NCI-H1417 (cell line): ENCODE measurements at regions not wholly inside any gene's neighbourhood (a gene's known extent, or its start where the extent isn't known, plus 50 kb on each side); places are given as distances from the start of the nearest gene placed in this dataset.
A peak's percentile ranks its signal among the peaks of the same experiment; 100 is the strongest.

ENCODE experiments used
- DNase-seq, 3 experiments: peaks; one replicate each; lab custom pipeline; 2025; lab: John Stamatoyannopoulos, UW

- no peak for DNase-seq
Observed at GRCh38 chr2:15808204-15808910, 132.0 kb upstream of the MYCN start.

- DNase-seq: no peak
Observed at GRCh38 chr2:15808944-15809343, 131.4 kb upstream of the MYCN start.

GRCh38 chr2:15809404-15809803 is 130.9 kb upstream of the MYCN start:
- peak in 2 of 3 experiments; percentile 16 to 34 for DNase-seq

GRCh38 chr2:15810477-15811150 is 129.7 kb upstream of the MYCN start:
- no peak for DNase-seq

- no peak for DNase-seq
Observed at GRCh38 chr2:15811367-15811766, 129.0 kb upstream of the MYCN start.

- DNase-seq: no peak
Observed at GRCh38 chr2:15812187-15812780, 128.1 kb upstream of the MYCN start.

- DNase-seq: no peak
Observed at GRCh38 chr2:15813481-15814266, 126.7 kb upstream of the MYCN start.

GRCh38 chr2:15814403-15814802 is 125.9 kb upstream of the MYCN start:
- DNase-seq: no peak

- no peak for DNase-seq
Observed at GRCh38 chr2:15814946-15815345, 125.4 kb upstream of the MYCN start.

- no peak for DNase-seq
Observed at GRCh38 chr2:15816226-15816625, 124.1 kb upstream of the MYCN start.

- DNase-seq: no peak
Observed at GRCh38 chr2:15816674-15817406, 123.5 kb upstream of the MYCN start.

GRCh38 chr2:15817748-15818147 is 122.6 kb upstream of the MYCN start:
- no peak for DNase-seq

- no peak for DNase-seq
Observed at GRCh38 chr2:15818318-15818753, 122.0 kb upstream of the MYCN start.

- DNase-seq: no peak
Observed at GRCh38 chr2:15818881-15819280, 121.5 kb upstream of the MYCN start.

- no peak for DNase-seq
Observed at GRCh38 chr2:15819562-15820256, 120.6 kb upstream of the MYCN start.

- DNase-seq: no peak
Observed at GRCh38 chr2:15820257-15820566, 120.1 kb upstream of the MYCN start.

GRCh38 chr2:15820927-15821326 is 119.4 kb upstream of the MYCN start:
- DNase-seq: no peak

GRCh38 chr2:15822151-15823044 is 118.0 kb upstream of the MYCN start:
- no peak for DNase-seq

- no peak for DNase-seq
Observed at GRCh38 chr2:15823459-15824396, 116.6 kb upstream of the MYCN start.
